Activated naive CD4-positive, alpha-beta T cell treated with anti-CD3 and anti-CD28 coated beads, Interleukin-2, amount 50 U/mL, for 72 hours (primary cell): ENCODE measurements at regions not wholly inside any gene's neighbourhood (a gene's known extent, or its start where the extent isn't known, plus 50 kb on each side); places are given as distances from the start of the nearest gene placed in this dataset.

Experiments used
- ATAC-seq, 2 donors: fragments of 150-1000 bp; cut with Tn5 transposase; 2 replicates each; pipeline ENCODE4 v1.10.0; 2021; ENCODE audit warnings: mild to moderate bottlenecking in 2 of 2, moderate library complexity in 2 of 2
- DNase-seq, 2 donors: peaks; one replicate each; pipeline ENCODE4 v3.0.0; 2021 to 2022; ENCODE audit warnings: low spot score in 2 of 2
- H3K27ac Mint-ChIP-seq, 2 donors: one replicate each; pipeline ENCODE4 v1.8.0; 2022; ENCODE audit warnings: mild to moderate bottlenecking in 2 of 2, mixed read lengths in 2 of 2
- H3K36me3 Mint-ChIP-seq, 2 donors: one replicate each; pipeline ENCODE4 v1.8.0; 2022; ENCODE audit warnings: mixed read lengths in 2 of 2
- H3K9me3 Mint-ChIP-seq, 2 donors: one replicate each; pipeline ENCODE4 v1.8.0; 2022; ENCODE audit warnings: mixed read lengths in 2 of 2

- Mint-ChIP-seq H3K27ac (no peak overlapping the region), H3K9me3 (no peaks in the 10 kb centered on the region), H3K36me3 (no peaks in the 10 kb centered on the region)
- ATAC-seq (no peak), DNase-seq (no peak)
Measured at GRCh38 chr2:198337368-198337767, 533.0 kb downstream of the PLCL1 start.

GRCh38 chr2:198328454-198328853 is 524.1 kb downstream of the PLCL1 start:
- H3K27ac Mint-ChIP-seq: no peak overlapping the region
- ATAC-seq: no peak
- DNase-seq: no peak
- H3K36me3 Mint-ChIP-seq: no peaks in the 10 kb centered on the region
- no peaks in the 10 kb centered on the region for H3K9me3 Mint-ChIP-seq

- Mint-ChIP-seq H3K9me3 (no peaks in the 10 kb centered on the region), H3K36me3 (no peaks in the 10 kb centered on the region), H3K27ac (no peak overlapping the region)
- DNase-seq (no peak), ATAC-seq (no peak)
Measured at GRCh38 chr2:198327526-198327925, 523.1 kb downstream of the PLCL1 start.

GRCh38 chr2:198326431-198326830 is 522.0 kb downstream of the PLCL1 start:
- Mint-ChIP-seq H3K9me3 (no peaks in the 10 kb centered on the region), H3K36me3 (no peaks in the 10 kb centered on the region), H3K27ac (peak overlapping the region in 1 of 2 donors; percentile 60)
- DNase-seq (no peak), ATAC-seq (peak; percentile 53 to 78)

- no peaks in the 10 kb centered on the region for H3K36me3 Mint-ChIP-seq
- no peak overlapping the region for H3K27ac Mint-ChIP-seq
- no peaks in the 10 kb centered on the region for H3K9me3 Mint-ChIP-seq
- DNase-seq (no peak), ATAC-seq (peak; percentile 79 to 93)
Measured at GRCh38 chr2:198325359-198325758, 521.0 kb downstream of the PLCL1 start.

GRCh38 chr2:198324071-198324470 is 519.7 kb downstream of the PLCL1 start:
- ATAC-seq (no peak), DNase-seq (no peak)
- H3K36me3 Mint-ChIP-seq: no peaks in the 10 kb centered on the region
- H3K27ac Mint-ChIP-seq: no peak overlapping the region
- no peaks in the 10 kb centered on the region for H3K9me3 Mint-ChIP-seq

- no peak overlapping the region for H3K27ac Mint-ChIP-seq
- no peaks in the 10 kb centered on the region for H3K36me3 Mint-ChIP-seq
- no peak for ATAC-seq
- no peaks in the 10 kb centered on the region for H3K9me3 Mint-ChIP-seq
- no peak for DNase-seq
Measured at GRCh38 chr2:198322275-198322674, 517.9 kb downstream of the PLCL1 start.

GRCh38 chr2:198321522-198322088 is 517.2 kb downstream of the PLCL1 start:
- Mint-ChIP-seq H3K36me3 (no peaks in the 10 kb centered on the region), H3K9me3 (no peaks in the 10 kb centered on the region)

GRCh38 chr2:198316852-198317396 is 512.5 kb downstream of the PLCL1 start:
- no peak for DNase-seq
- no peak for ATAC-seq
- no peaks in the 10 kb centered on the region for H3K9me3 Mint-ChIP-seq
- H3K27ac Mint-ChIP-seq: no peak overlapping the region
- no peaks in the 10 kb centered on the region for H3K36me3 Mint-ChIP-seq

More at GRCh38 chr2:198321522-198322088, 517.2 kb downstream of the PLCL1 start:
- DNase-seq (no peak), ATAC-seq (no peak)
- no peak overlapping the region for H3K27ac Mint-ChIP-seq

GRCh38 chr2:198315791-198316630 is 511.6 kb downstream of the PLCL1 start:
- H3K9me3 Mint-ChIP-seq: no peaks in the 10 kb centered on the region
- DNase-seq: no peak
- ATAC-seq: no peak
- H3K36me3 Mint-ChIP-seq: no peaks in the 10 kb centered on the region
- H3K27ac Mint-ChIP-seq: no peak overlapping the region

- DNase-seq (no peak), ATAC-seq (peak in 1 of 2 donors; percentile 41)
- Mint-ChIP-seq H3K27ac (no peak overlapping the region), H3K36me3 (no peaks in the 10 kb centered on the region), H3K9me3 (no peaks in the 10 kb centered on the region)
Measured at GRCh38 chr2:198314559-198315153, 510.3 kb downstream of the PLCL1 start.

GRCh38 chr2:198312596-198313483 is 508.4 kb downstream of the PLCL1 start:
- H3K9me3 Mint-ChIP-seq: no peaks in the 10 kb centered on the region
- DNase-seq (no peak), ATAC-seq (no peak)
- no peak overlapping the region for H3K27ac Mint-ChIP-seq
- no peaks in the 10 kb centered on the region for H3K36me3 Mint-ChIP-seq

- H3K9me3 Mint-ChIP-seq: no peaks in the 10 kb centered on the region
- H3K36me3 Mint-ChIP-seq: no peaks in the 10 kb centered on the region
- ATAC-seq: no peak
- no peak for DNase-seq
- no peak overlapping the region for H3K27ac Mint-ChIP-seq
Measured at GRCh38 chr2:198311020-198311419, 506.6 kb downstream of the PLCL1 start.

- H3K9me3 Mint-ChIP-seq: no peaks in the 10 kb centered on the region
- ATAC-seq: peak in 1 of 2 donors; percentile 44
- H3K27ac Mint-ChIP-seq: no peak overlapping the region
- DNase-seq: peak in 1 of 2 donors; percentile 72
- no peaks in the 10 kb centered on the region for H3K36me3 Mint-ChIP-seq
Measured at GRCh38 chr2:198309673-198310280, 505.4 kb downstream of the PLCL1 start.

GRCh38 chr2:198309081-198309480 is 504.7 kb downstream of the PLCL1 start:
- Mint-ChIP-seq H3K36me3 (no peaks in the 10 kb centered on the region), H3K9me3 (no peaks in the 10 kb centered on the region), H3K27ac (no peak overlapping the region)
- DNase-seq (no peak), ATAC-seq (no peak)

- DNase-seq (no peak), ATAC-seq (no peak)
- H3K9me3 Mint-ChIP-seq: no peaks in the 10 kb centered on the region
Measured at GRCh38 chr2:198308368-198308767, 504.0 kb downstream of the PLCL1 start.

More at GRCh38 chr2:198308368-198308767, 504.0 kb downstream of the PLCL1 start:
- Mint-ChIP-seq H3K36me3 (no peaks in the 10 kb centered on the region), H3K27ac (no peak overlapping the region)
